ENCODE measurements at regions not wholly inside any gene's neighbourhood (a gene's known extent, or its start where the extent isn't known, plus 50 kb on each side); places are given as distances from the start of the nearest gene placed in this dataset.

GRCh38 chr19:30171138-30171635 is 201.0 kb upstream of the ZNF536 start:
- no peak for DNase-seq

GRCh38 chr19:30171795-30172612 is 200.2 kb upstream of the ZNF536 start:
- no peak for DNase-seq

DNA sequence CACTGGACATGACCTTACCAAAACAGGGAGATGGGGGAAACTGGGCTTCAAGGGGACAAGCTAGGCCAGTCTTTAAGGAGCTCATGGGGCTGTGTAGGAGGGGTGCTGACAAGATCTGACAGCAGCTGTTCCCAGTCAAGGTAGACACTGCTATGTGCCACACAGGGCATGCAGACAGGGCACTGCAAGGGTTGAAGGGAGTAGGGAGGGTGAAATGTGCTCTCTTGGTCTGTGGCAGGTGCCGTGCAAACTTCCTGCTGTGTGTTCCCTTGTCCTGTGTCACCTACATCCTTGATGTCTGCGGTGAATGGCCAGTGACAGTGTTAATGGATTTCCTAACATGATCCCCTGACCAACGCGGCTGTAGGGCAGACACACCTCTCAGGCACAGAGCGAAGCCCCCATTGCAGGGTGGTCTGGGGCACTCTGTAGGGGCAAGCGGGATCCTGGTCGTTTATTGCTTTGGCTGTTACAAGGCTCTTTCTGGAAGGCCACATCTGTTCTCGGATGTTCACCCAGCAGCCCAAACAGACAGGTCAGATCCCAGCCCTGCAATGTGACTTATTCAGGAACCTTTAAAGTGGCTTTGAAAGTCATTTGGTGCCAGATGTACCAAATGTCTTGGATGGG is 199.5 kb upstream of the ZNF536 start:
- DNase-seq: no peak

GRCh38 chr19:30173593-30174356 is 198.4 kb upstream of the ZNF536 start:
- DNase-seq: no peak

- no peak for DNase-seq
Measured at GRCh38 chr19:30174357-30174645, 197.9 kb upstream of the ZNF536 start.

DNA sequence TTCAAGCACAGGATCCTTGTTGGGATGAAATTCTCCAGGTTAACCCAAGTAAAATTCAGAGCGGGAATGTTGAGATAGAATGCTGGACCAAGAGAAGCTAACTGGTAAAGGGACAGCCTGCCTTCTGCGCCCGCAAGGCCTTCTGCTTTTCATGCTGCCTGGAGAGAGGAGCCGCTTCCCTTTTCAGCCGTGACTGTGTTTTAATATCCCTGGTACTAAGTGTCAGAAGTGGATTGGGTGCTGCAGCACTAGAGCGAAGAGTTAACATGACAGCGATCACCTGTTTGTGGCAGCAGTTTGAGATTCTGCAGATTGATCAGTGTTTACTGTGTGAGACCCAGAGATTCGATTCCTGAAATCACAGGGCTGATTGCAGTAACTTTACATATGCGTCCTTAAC is 197.4 kb upstream of the ZNF536 start:
- DNase-seq: no peak

- no peak for DNase-seq
Measured at GRCh38 chr19:30175987-30176386, 196.2 kb upstream of the ZNF536 start.

DNA sequence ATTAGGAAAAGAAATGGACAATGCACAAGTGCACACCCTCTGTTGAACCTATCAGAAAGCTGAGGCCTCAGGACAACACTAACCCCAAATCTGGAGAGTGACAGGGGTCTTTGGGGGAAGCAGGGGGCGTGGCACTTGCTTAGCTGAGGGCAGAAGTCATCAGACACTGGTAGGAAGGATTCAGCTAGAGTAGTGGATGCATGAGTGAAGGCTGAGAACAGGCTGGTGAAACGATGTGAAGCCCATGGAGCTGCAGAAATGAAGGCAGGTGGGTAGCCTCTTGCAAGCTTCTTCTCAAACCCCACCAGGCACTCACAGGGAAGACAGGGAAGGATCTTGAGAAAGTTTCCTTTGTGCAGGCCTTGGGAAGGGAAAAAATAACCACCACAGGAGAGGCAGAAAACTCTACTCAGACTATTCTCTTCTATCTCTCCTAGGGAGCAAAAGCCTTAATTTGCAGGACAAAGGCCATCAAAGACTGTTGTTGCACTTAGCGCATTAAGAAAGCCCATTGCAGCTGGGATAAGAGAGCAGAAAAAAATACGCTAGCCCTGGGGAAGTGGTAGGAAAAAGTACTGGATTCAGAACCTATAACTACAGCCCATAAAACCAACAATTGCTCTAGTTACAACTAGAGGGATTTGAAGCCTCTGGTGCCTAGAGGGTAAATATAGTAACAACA is 193.3 kb upstream of the ZNF536 start:
- no peak for DNase-seq

GRCh38 chr19:30180691-30181090 is 191.5 kb upstream of the ZNF536 start:
- DNase-seq: no peak

DNA sequence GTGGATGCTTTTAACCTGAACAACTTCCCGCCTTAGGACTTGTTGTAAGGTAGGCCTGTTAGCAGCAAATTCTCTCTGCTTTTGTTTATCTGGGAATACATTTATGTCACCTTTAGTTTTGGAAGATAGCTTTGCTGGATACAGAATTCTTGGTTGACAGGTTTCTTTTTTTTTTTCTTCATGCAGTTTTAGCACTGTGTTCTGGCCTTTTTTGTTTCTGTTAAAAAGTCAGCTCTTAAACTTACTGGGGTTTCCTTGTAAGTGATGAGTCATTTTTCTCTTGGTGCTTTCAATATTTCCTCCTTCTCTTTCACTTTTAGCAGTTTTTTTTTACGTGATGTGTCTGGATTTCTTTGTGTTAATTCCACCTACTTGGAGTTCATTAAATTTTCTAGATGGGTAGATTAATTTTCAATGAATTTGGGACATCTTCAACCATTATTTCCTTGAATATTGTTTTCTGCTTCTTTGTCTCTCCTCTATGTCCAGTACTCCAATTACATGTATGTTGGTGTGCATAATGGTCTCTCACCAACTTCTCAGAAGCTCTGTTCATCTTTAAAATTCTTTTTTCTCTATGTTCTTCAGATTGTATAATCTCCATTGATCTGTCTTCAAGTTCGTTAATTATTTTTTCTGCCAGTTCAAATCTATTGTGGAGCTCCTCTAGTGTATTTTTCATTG is 188.2 kb upstream of the ZNF536 start:
- DNase-seq: no peak

DNA sequence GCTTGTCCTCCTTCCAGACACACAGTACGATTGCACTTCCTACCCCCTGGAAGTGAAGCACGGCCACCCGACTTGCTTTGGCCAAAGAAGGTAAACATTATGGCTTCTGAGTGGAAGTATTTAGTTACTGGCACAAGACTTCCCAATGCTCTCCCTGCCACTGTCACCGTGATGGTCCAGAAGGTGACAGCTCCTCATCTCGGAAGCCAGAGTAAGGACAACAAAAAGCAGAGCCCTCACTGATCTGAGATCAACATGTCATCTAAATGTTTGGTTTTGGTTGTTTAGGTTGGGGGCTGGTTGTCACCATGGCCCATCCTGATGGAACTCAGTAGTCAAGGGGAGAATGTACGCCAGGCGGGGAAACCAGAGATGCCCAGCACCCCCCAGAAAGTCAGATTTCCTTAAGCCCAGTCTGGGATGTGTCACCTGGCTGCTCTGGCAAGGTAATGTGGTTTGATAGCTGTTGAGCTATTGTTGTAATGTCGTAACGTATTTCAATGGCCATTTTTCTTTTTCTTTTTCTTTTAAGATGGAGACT is 170.1 kb upstream of the ZNF536 start:
- DNase-seq: no peak

DNA sequence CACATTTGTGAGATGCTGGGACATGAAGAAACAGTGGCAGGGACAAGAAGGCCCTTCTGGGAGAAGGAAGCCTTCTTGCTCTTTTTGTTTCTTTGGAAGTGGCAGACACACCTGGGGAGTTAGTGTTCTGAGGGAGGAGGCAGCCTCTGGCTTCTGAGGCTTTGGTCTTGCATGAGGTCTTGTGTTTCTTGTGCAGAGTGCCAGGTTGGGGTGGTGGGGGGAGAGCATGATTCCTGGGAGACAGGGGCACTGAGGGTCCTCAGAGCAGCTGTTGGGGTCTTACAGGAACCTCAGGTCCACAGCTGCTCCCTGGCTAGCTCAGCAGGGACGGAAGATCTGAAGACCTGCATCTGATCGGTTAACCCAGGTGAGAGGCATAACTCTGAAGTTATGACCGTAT is 167.5 kb upstream of the ZNF536 start:
- no peak for DNase-seq

DNA sequence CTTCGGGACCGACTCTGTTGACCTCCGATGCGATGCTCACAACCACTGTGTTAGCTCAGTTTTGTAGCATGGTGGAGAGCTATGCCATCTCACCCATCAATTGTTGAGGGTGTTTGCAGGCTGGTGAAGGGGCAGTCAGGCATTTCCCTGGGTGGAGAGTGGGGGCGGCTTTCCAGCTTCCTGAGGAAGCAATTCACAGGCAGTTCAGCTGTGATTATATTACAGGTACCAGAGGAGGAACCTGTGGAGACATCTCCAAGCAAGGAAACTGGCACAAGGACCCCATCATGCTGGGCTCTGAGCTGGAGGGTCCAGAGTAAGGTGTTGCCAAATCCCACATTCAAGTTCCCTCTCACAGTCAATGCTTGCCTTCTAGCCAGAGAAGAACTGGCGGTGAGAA is 166.0 kb upstream of the ZNF536 start:
- no peak for DNase-seq

GRCh38 chr19:30207357-30207756 is 164.8 kb upstream of the ZNF536 start:
- DNase-seq: no peak

DNA sequence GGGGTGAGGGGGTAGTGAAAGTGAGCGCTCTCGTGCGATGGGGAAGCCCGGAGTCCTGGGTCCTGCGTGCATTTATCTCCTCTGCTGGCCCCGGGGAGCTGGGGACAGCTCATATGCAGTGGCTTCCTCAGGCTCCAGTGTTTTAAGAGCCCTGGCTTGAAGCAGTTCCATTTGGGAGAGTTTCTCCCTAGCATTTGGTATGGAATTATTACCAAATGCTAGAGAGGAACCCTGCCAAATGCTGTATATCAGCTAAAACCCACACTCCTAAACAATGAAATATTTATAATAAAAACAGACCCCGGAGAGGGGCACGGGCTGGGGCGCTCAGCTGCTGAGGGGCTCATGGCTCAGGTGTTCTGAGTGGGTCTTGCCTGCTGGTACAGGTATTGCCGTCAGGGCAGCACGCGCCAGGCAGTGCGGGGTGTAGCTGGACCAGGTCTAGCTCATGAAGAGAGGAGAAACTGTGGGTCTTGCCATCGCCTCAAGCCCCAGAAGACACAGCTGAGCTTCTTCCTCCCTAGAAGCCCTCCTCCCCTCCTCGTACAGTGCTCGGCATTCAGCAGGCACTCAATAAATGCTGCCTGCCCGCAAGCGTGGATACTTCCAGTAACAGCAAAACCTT is 163.6 kb upstream of the ZNF536 start:
- DNase-seq: no peak

DNA sequence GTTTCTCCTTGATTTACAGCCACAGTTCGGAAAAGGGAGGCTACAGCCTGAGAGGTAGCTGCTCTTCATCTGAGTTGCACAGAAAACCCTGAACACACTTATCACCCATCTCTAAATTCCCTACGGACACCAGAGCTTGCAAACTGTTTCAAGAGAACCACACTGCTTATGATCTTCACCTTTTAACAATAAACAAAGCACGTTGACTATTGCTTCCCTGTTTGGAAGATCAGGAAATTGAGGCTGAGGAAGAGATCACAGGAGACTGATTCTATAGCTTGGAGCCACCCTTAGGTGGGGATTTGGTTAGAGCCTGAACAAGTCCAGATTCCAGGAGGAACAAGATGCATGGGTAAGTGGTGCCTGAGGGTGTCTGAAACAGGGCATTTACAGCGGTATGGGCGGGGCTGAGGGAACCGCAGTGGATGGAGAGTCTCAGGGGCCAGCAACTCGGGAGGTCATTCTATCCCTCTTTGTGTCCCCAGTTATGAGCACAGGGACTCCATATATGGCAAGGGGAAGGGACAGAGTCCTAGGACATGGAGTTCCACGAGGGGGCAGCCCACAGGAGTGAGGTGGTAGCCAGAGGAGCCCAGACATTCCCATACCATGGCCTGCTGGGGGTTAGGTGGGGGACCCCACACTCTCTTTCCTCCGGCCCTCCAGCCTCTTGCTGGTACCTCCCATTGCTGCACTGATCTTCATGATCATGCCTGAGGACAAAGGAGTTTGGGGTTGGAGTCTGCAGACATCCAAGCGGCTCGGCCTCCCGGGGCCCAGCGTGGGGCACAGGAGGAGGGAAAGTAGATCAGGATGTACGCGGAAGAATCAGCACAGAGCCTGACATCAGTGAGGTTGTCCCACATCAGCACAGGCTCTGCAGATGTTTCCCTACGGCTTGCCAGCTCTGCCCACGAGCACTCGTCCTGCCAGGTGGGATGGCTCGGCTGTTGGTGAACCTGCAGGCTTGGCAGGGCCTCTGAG is 162.3 kb upstream of the ZNF536 start:
- DNase-seq: no peak

DNA sequence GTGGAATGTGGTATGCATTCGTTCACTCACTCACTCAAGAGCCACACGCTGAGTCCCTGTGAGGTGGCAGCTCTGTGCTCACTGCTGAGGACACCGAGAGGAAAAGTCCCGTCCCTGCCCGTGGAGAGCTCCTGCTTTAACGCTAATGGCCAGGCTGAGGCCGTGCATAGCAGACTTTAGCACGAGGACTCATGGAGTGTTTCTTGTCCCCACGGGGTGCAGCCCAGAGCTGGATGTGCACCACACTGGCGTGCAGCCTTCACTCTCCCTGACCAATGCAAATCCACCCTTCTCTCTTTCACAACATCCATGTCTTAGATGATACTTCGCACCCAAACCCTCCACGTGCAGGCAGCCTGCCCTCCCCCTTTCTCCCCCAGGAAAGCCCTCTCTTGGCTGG is 159.6 kb upstream of the ZNF536 start:
- DNase-seq: no peak

DNA sequence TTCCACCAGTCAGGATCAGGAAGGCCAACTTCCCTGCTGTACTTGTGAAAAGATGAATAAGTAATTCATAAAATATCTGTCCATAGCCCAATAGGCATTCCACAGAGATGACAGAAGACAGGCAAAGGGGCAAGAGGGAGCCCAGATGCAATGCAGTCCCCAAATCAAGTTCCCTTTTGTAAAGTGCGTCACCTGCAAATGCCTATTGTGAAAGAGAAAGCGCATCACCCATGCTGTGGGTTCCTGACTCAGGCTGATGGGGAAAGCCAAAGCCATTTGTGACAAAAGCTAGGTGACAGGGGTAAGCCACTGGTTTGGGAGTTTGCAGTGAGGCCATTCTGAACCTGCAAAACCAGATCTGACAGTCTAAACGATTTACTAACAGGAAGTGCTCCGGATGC is 157.5 kb upstream of the ZNF536 start:
- DNase-seq: peak in 1 of 2 donors; percentile 3

DNA sequence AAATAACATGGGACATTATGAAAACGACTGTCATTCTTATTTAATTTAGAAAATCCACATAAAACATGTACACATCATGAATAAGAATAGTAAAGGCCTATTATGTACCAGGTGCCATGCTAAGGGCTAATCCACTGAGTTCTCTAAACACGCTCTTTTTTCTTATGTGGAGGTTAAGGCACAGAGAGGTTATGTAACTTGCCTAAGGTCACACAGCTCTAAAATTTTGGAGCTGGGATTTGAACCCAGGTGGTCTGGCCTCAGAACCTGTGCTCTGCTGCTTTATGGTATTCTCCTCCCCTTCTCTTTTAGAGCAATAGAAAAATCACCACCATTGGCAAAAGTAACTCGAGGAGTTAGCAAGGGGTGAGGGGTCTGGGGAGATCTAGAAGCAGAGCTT is 156.9 kb upstream of the ZNF536 start:
- no peak for DNase-seq

- no peak for DNase-seq
Measured at GRCh38 chr19:30216453-30216852, 155.7 kb upstream of the ZNF536 start.
